ENCODE measurements at regions not wholly inside any gene's neighbourhood (a gene's known extent, or its start where the extent isn't known, plus 50 kb on each side); places are given as distances from the start of the nearest gene placed in this dataset.

DNA sequence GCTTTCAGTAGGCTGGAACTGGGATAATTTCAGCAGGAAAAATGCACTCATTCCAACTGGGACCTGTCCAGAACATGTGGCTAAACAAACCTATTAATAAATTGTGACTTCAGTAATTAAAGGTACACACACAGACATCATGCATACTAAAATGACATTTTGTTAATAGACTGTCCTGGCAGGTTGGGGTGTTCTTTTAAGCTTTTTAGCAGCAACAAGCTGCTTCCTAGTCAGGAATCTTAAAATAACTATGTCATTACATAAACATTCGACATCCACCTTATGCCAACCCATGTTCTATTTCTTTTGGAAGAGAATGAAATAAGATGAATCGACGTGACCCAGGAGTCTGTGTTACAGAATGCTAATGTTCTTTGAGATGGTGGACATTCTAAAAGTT, 435.7 kb downstream of the TXNL1 start:
- no peaks in the 10 kb centered on the region for H3K36me3 ChIP-seq (ENCODE audit: low read depth, missing control alignments)
- H3K9me3 ChIP-seq, result no peaks in the 10 kb centered on the region
- no peaks in the 10 kb centered on the region for H3K4me1 ChIP-seq
- WGBS, 2 donors, result 66 to 83% methylated on average over 3 of the region's 3 CpGs
- no peak for DNase-seq
- intact Hi-C loops (cut with DNase I; ENCODE audit: low total_unique reads), result no loop called here
- TF ChIP-seq POLR2A (IDR thresholded peaks at IDR 0.05), result no peak
- no peak for TF ChIP-seq CTCF (IDR thresholded peaks at IDR 0.05)
- H3K27ac ChIP-seq, result no peak overlapping the region
- no peak overlapping the region for H3K4me3 ChIP-seq
- H3K27me3 ChIP-seq, result no peaks in the 10 kb centered on the region

- Histone ChIP-seq H3K4me1 (no peaks in the 10 kb centered on the region), H3K4me3 (no peak overlapping the region), H3K9me3 (no peaks in the 10 kb centered on the region), H3K27me3 (no peaks in the 10 kb centered on the region), H3K27ac (no peak overlapping the region), H3K36me3 (ENCODE audit: low read depth, missing control alignments) (no peaks in the 10 kb centered on the region)
- intact Hi-C loops (cut with DNase I; ENCODE audit: low total_unique reads), result no loop called here
- no peak for TF ChIP-seq CTCF (IDR thresholded peaks at IDR 0.05)
- TF ChIP-seq POLR2A (IDR thresholded peaks at IDR 0.05), result no peak
- WGBS, 2 donors, result 73 to 76% methylated on average over 1 of the region's 1 CpG
- DNase-seq, result no peak
Measured at GRCh38 chr18:56200381-56200911, 437.9 kb downstream of the TXNL1 start.

GRCh38 chr18:56199580-56200330, 438.6 kb downstream of the TXNL1 start:
- TF ChIP-seq POLR2A (IDR thresholded peaks at IDR 0.05) (no peak), CTCF (IDR thresholded peaks at IDR 0.05) (no peak)
- no peak overlapping the region for H3K27ac ChIP-seq

GRCh38 chr18:56197241-56197859, 441.0 kb downstream of the TXNL1 start:
- Histone ChIP-seq H3K9me3 (no peaks in the 10 kb centered on the region), H3K4me1 (no peaks in the 10 kb centered on the region), H3K36me3 (ENCODE audit: low read depth, missing control alignments) (no peaks in the 10 kb centered on the region), H3K27me3 (no peaks in the 10 kb centered on the region), H3K27ac (no peak overlapping the region), H3K4me3 (no peak overlapping the region)
- 84 to 91% methylated on average over 6 of the region's 6 CpGs for WGBS, 2 donors
- TF ChIP-seq CTCF (IDR thresholded peaks at IDR 0.05), result no peak
- no peak for DNase-seq
- intact Hi-C loops (cut with DNase I; ENCODE audit: low total_unique reads), result no loop called here

More at GRCh38 chr18:56199580-56200330, 438.6 kb downstream of the TXNL1 start:
- DNase-seq, result no peak
- no peaks in the 10 kb centered on the region for H3K36me3 ChIP-seq (ENCODE audit: low read depth, missing control alignments)
- no peaks in the 10 kb centered on the region for H3K9me3 ChIP-seq
- H3K4me1 ChIP-seq, result no peaks in the 10 kb centered on the region
- intact Hi-C loops (cut with DNase I; ENCODE audit: low total_unique reads), result no loop called here
- H3K4me3 ChIP-seq, result no peak overlapping the region
- no peaks in the 10 kb centered on the region for H3K27me3 ChIP-seq
- 75 to 76% methylated on average over 8 of the region's 8 CpGs for WGBS, 2 donors
